ENCODE measurements at regions not wholly inside any gene's neighbourhood (a gene's known extent, or its start where the extent isn't known, plus 50 kb on each side); places are given as distances from the start of the nearest gene placed in this dataset.

DNA sequence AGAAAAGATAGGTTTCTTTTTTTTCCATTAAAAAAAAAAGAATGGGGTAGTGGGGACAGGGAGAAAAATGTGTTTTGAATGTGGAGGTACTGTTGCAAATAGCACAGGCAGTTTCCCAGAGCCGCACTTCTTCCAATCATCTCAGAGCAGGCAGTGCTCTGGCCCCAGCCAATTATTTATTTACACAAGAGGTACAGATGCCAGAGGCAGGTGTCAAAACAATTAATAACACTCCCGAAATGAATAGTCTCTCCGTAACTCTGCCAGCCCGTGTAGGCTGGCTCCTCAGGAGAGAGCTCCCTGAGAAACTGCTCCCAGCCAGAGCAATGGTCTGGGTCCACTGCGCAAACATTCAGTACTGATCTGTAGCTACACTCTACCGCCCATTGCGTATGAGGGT is 130.8 kb upstream of the IL1RAPL2 start:
- DNase-seq (ENCODE audit: low spot score), result no peak
- H3K27me3 ChIP-seq (replicated peaks; ENCODE audit: insufficient read depth, low read depth, low read length, poor library complexity), result peaks cover 20% of the 10 kb centered on the region
- no peak for TF ChIP-seq EZH2 (IDR thresholded peaks at IDR 0.05; ENCODE audit: borderline replicate concordance, low read depth, low read length, poor library complexity, severe bottlenecking)
- TF ChIP-seq, protein P1, sequence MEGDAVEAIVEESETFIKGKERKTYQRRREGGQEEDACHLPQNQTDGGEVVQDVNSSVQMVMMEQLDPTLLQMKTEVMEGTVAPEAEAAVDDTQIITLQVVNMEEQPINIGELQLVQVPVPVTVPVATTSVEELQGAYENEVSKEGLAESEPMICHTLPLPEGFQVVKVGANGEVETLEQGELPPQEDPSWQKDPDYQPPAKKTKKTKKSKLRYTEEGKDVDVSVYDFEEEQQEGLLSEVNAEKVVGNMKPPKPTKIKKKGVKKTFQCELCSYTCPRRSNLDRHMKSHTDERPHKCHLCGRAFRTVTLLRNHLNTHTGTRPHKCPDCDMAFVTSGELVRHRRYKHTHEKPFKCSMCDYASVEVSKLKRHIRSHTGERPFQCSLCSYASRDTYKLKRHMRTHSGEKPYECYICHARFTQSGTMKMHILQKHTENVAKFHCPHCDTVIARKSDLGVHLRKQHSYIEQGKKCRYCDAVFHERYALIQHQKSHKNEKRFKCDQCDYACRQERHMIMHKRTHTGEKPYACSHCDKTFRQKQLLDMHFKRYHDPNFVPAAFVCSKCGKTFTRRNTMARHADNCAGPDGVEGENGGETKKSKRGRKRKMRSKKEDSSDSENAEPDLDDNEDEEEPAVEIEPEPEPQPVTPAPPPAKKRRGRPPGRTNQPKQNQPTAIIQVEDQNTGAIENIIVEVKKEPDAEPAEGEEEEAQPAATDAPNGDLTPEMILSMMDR (conservative IDR thresholded peaks at IDR 0.05; ENCODE audit: low read depth, low read length), result no peak
- no peak overlapping the region for H3K27ac ChIP-seq (ENCODE audit: low read depth, low read length, poor library complexity, severe bottlenecking)
- no peaks in the 10 kb centered on the region for H3K36me3 ChIP-seq (ENCODE audit: insufficient read depth, low read length, poor library complexity, severe bottlenecking)
- no peak overlapping the region for H3K4me3 ChIP-seq (ENCODE audit: low read depth, low read length, poor library complexity, severe bottlenecking)
- POLR2A ChIA-PET (ENCODE audit: low non-redundant PET), result no interaction called here
- CTCF ChIA-PET, result no interaction called here
- no peaks in the 10 kb centered on the region for H3K9me3 ChIP-seq (ENCODE audit: low read depth, low read length, poor library complexity, severe bottlenecking)
- intact Hi-C loops (cut with micrococcal nuclease; ENCODE audit: unreplicated experiment), result no loop called here
- no TSS peak for BruUV-seq (replicated peaks)
- H3K4me1 ChIP-seq (ENCODE audit: insufficient read depth, low read length, poor library complexity, severe bottlenecking), result no peaks in the 10 kb centered on the region

DNA sequence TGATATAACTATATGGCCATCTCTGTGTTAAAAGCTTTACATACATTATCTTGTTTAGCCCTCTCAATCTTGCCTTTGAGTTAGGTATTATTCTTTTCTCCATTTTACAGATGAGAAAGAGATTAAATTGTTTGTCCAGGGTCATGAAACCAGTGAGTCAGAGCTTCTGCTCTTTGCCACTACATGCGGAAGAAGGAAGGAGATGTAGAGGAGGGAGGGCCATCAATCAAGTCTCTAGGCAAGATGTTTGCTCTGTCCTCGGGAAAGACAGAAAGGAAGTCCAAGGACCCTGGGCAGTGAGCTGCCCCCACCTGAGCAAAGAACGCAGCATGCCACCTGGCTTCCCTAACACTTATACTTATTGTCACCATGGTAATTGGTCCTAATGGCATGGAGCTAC is 133.7 kb upstream of the IL1RAPL2 start:
- no peak for TF ChIP-seq EZH2 (IDR thresholded peaks at IDR 0.05; ENCODE audit: borderline replicate concordance, low read depth, low read length, poor library complexity, severe bottlenecking)
- TF ChIP-seq, protein P1 (conservative IDR thresholded peaks at IDR 0.05; ENCODE audit: low read depth, low read length), result no peak
- Histone ChIP-seq H3K27ac (ENCODE audit: low read depth, low read length, poor library complexity, severe bottlenecking) (no peak overlapping the region), H3K4me3 (ENCODE audit: low read depth, low read length, poor library complexity, severe bottlenecking) (no peak overlapping the region), H3K27me3 (replicated peaks; ENCODE audit: insufficient read depth, low read depth, low read length, poor library complexity) (peaks cover 20% of the 10 kb centered on the region), H3K9me3 (ENCODE audit: low read depth, low read length, poor library complexity, severe bottlenecking) (no peaks in the 10 kb centered on the region), H3K36me3 (ENCODE audit: insufficient read depth, low read length, poor library complexity, severe bottlenecking) (no peaks in the 10 kb centered on the region), H3K4me1 (ENCODE audit: insufficient read depth, low read length, poor library complexity, severe bottlenecking) (no peaks in the 10 kb centered on the region)
- BruUV-seq (replicated peaks), result no TSS peak
- DNase-seq (ENCODE audit: low spot score), result no peak
- POLR2A ChIA-PET (ENCODE audit: low non-redundant PET), result no interaction called here
- intact Hi-C loops (cut with micrococcal nuclease; ENCODE audit: unreplicated experiment), result no loop called here
- CTCF ChIA-PET, result no interaction called here

DNA sequence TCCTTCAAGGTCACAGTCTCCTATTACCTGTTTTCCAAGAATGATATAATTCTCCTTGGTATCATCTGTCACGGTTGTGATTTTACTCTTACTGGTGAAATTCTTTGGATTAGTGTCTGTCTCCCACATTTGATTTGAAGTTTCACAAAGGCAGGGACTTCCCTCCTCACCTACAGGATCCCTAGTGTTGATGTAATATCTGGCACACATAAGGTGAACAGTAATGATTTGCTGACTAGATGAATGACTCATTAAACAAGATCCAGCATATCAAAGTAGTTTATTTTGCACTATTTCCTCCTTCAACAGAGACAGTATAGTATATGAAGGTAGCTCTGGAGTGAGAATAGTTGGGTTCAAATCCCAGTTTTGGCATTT is 135.3 kb upstream of the IL1RAPL2 start:
- TF ChIP-seq, protein P1 (conservative IDR thresholded peaks at IDR 0.05; ENCODE audit: low read depth, low read length), result no peak
- TF ChIP-seq EZH2 (IDR thresholded peaks at IDR 0.05; ENCODE audit: borderline replicate concordance, low read depth, low read length, poor library complexity, severe bottlenecking), result no peak
- H3K27ac ChIP-seq (ENCODE audit: low read depth, low read length, poor library complexity, severe bottlenecking), result no peak overlapping the region
- CTCF ChIA-PET, result no interaction called here
- H3K27me3 ChIP-seq (replicated peaks; ENCODE audit: insufficient read depth, low read depth, low read length, poor library complexity), result peaks cover 12% of the 10 kb centered on the region
- no peaks in the 10 kb centered on the region for H3K9me3 ChIP-seq (ENCODE audit: low read depth, low read length, poor library complexity, severe bottlenecking)
- DNase-seq (ENCODE audit: low spot score), result no peak
- POLR2A ChIA-PET (ENCODE audit: low non-redundant PET), result no interaction called here
- no peaks in the 10 kb centered on the region for H3K36me3 ChIP-seq (ENCODE audit: insufficient read depth, low read length, poor library complexity, severe bottlenecking)
- intact Hi-C loops (cut with micrococcal nuclease; ENCODE audit: unreplicated experiment), result no loop called here
- BruUV-seq (replicated peaks), result no TSS peak
- no peak overlapping the region for H3K4me3 ChIP-seq (ENCODE audit: low read depth, low read length, poor library complexity, severe bottlenecking)
- H3K4me1 ChIP-seq (ENCODE audit: insufficient read depth, low read length, poor library complexity, severe bottlenecking), result no peaks in the 10 kb centered on the region
